Prostate gland (tissue), 2 donors: ENCODE measurements at regions not wholly inside any gene's neighbourhood (a gene's known extent, or its start where the extent isn't known, plus 50 kb on each side); places are given as distances from the start of the nearest gene placed in this dataset.

Experiments
- CTCF ChIP-seq, 4 experiments: fragments of 200-600 bp in 2 of 4; fragments of 450-650 bp in 2 of 4; sonication (generic) in 2 of 4; IDR thresholded peaks; 1 replicate in 3 of 4; 2 replicates in 1 of 4; pipeline ENCODE4 v1.5.1; 2016 to 2019; ENCODE audit warnings: antibody characterized with exemption in 4 of 4, mild to moderate bottlenecking in 2 of 4, moderate library complexity in 2 of 4
- POLR2A ChIP-seq: fragments of 450-650 bp; IDR thresholded peaks from one replicate; pipeline ENCODE4 v1.6.1; 2016; ENCODE audit warnings: antibody characterized with exemption, mild to moderate bottlenecking
- POLR2AphosphoS5 ChIP-seq: sonication (generic); formaldehyde crosslinking; IDR thresholded peaks from one replicate; pipeline ENCODE4 v1.6.1; 2017; ENCODE audit warnings: antibody characterized with exemption

- TF ChIP-seq POLR2A (no peak), CTCF (IDR thresholded peaks at IDR 0.05) (no peak), POLR2AphosphoS5 (no peak)
Observed at GRCh38 chr10:14391342-14391741, 60.6 kb upstream of the FRMD4A start.
